K562 (cell line): ENCODE measurements at regions not wholly inside any gene's neighbourhood (a gene's known extent, or its start where the extent isn't known, plus 50 kb on each side); places are given as distances from the start of the nearest gene placed in this dataset.

Experiments used
- ATAC-seq: fragments of 200-7000 bp; cut with Tn5 transposase; 3 replicates; pipeline ENCODE4 v1.9.1; 2020; ENCODE audit warnings: moderate library complexity
- BruUV-seq: library from RNA; stranded (reverse); fragments of 400-500 nt; replicated peaks from 2 replicates; lab custom pipeline; 2021; lab: Mats Ljungman, UMichigan
- CTCF ChIA-PET: fragments of 300-600 bp; formaldehyde crosslinking; extraction: SDS; loops from one replicate; lab custom pipeline; 2021; ENCODE audit warnings: low intra/inter-chr PET ratio; lab: Yijun Ruan, JAX
- POLR2A ChIA-PET: fragments of 300-600, 350-650 bp; sonication (Branson Sonifier 250); formaldehyde crosslinking; extraction: SDS; loops from one replicate; lab custom pipeline; 2021; ENCODE audit warnings: antibody characterized with exemption, inconsistent platforms; lab: Yijun Ruan, JAX
- DNase-seq, 4 experiments: peaks; one replicate each; pipeline versions ENCODE4 v3.0.0 to v3.0.0-alpha.2; 2011 to 2018; ENCODE audit warnings: low spot score in 3 of 4, mixed read lengths in 3 of 4; ENCODE audit errors: extremely low read depth in 1 of 4
- FAIRE-seq: peaks from 2 replicates; lab custom pipeline; 2011; peaks lifted over from hg19 to GRCh38; lab: Jason Lieb, UNC
- H2AFZ ChIP-seq: 2 replicates; pipeline ENCODE4 v1.6.0; 2011; ENCODE audit warnings: low read depth, low read length, control low read depth, inconsistent platforms
- H3K27ac ChIP-seq: fragments of 200-600 bp; 3 replicates; pipeline ENCODE4 v1.8.0; 2011; ENCODE audit warnings: low read depth, mild to moderate bottlenecking, control low read depth, inconsistent platforms, low read length, moderate library complexity, mixed read lengths; ENCODE audit errors: extremely low read depth
- H3K27me3 ChIP-seq, 2 experiments: fragments of 300-600 bp in 1 of 2; 2 replicates in 1 of 2; 3 replicates in 1 of 2; pipeline versions ENCODE4 v1.6.0 to v1.8.0; 2011; ENCODE audit warnings: inconsistent platforms in 2 of 2, low read length in 2 of 2, mild to moderate bottlenecking in 1 of 2, mixed read lengths in 1 of 2, moderate library complexity in 1 of 2; ENCODE audit not compliant: control insufficient read depth in 2 of 2, insufficient read depth in 2 of 2
- H3K36me3 ChIP-seq: fragments of 300-600 bp; 3 replicates; pipeline ENCODE4 v1.8.0; 2011; ENCODE audit warnings: mild to moderate bottlenecking, low read length, inconsistent platforms; ENCODE audit not compliant: control insufficient read depth, insufficient read depth
- H3K4me1 ChIP-seq, 2 experiments: fragments of 200-600 bp in 1 of 2; replicated peaks in 1 of 2; 2 replicates in 1 of 2; 3 replicates in 1 of 2; pipeline versions ENCODE4 v1.5.1 to v1.8.0; 2011; ENCODE audit warnings: inconsistent platforms in 2 of 2, low read length in 2 of 2, mild to moderate bottlenecking in 1 of 2, mixed read lengths in 1 of 2, moderate library complexity in 1 of 2; ENCODE audit not compliant: control insufficient read depth in 2 of 2, insufficient read depth in 2 of 2
- H3K4me2 ChIP-seq: 2 replicates; pipeline ENCODE4 v1.6.1; 2011; ENCODE audit warnings: low read length, control low read depth, inconsistent platforms, mixed read lengths; ENCODE audit not compliant: insufficient read depth
- H3K4me3 ChIP-seq: fragments of 200-600 bp; sonication (generic), shearing (Covaris generic); 2 replicates; pipeline ENCODE4 v1.5.1; 2016; ENCODE audit warnings: control low read depth, inconsistent platforms
- H3K79me2 ChIP-seq: fragments of 200-600 bp; 3 replicates; pipeline ENCODE4 v1.8.0; 2011; ENCODE audit warnings: low read length, inconsistent platforms; ENCODE audit not compliant: control insufficient read depth, insufficient read depth
- H3K9ac ChIP-seq, 2 experiments: 2 replicates each; pipeline versions ENCODE4 v1.6.0 to v1.6.1; 2011; ENCODE audit warnings: low read depth in 2 of 2, low read length in 2 of 2, control low read depth in 1 of 2, inconsistent platforms in 1 of 2, mild to moderate bottlenecking in 1 of 2, mixed read lengths in 1 of 2; ENCODE audit not compliant: insufficient read depth in 1 of 2
- H3K9me1 ChIP-seq: one replicate; pipeline ENCODE4 v1.6.0; 2011; ENCODE audit warnings: inconsistent platforms, mild to moderate bottlenecking, low read length, moderate library complexity; ENCODE audit not compliant: control insufficient read depth, insufficient read depth
- H3K9me3 ChIP-seq: replicated peaks from 2 replicates; pipeline ENCODE4 v1.5.1; 2011; ENCODE audit warnings: low read depth, low read length, inconsistent platforms; ENCODE audit not compliant: control insufficient read depth, insufficient read depth
- H4K20me1 ChIP-seq: replicated peaks from 2 replicates; pipeline ENCODE4 v1.6.1; 2011; ENCODE audit warnings: low read length, inconsistent platforms, mixed read lengths; ENCODE audit not compliant: control insufficient read depth, insufficient read depth
- GTF2E2 ChIP-seq: fragments of 200-800 bp; sonication (Bioruptor generic); IDR thresholded peaks from 2 replicates; pipeline ENCODE4 v1.6.1; 2016; ENCODE audit warnings: missing genetic modification characterization, missing compliant biosample characterization
- MEF2A ChIP-seq: IDR thresholded peaks from 2 replicates; pipeline ENCODE4 v1.6.1; 2011; ENCODE audit warnings: low read depth, mild to moderate bottlenecking, low read length, moderate library complexity; ENCODE audit not compliant: control insufficient read depth
- MTF1 ChIP-seq: fragments of 250-450 bp; sonication (Bioruptor Pico); IDR thresholded peaks from 2 replicates; pipeline ENCODE4 v1.9.0; 2021; ENCODE audit warnings: moderate library complexity, mild to moderate bottlenecking, inconsistent platforms, borderline replicate concordance
- PTRF ChIP-seq: fragments of 450-650 bp; IDR thresholded peaks from 2 replicates; pipeline ENCODE4 v1.6.1; 2016; ENCODE audit warnings: mild to moderate bottlenecking, missing genetic modification characterization, missing compliant biosample characterization
- RBM34 ChIP-seq: fragments of 200-400 bp; formaldehyde crosslinking; IDR thresholded peaks from 2 replicates; pipeline ENCODE4 v1.6.1; 2018; ENCODE audit warnings: low read length, borderline replicate concordance; ENCODE audit not compliant: insufficient read depth
- SMAD3 ChIP-seq: fragments of 450-650 bp; formaldehyde crosslinking; conservative IDR thresholded peaks from 2 replicates; pipeline ENCODE4 v1.4.0; 2020; ENCODE audit warnings: mild to moderate bottlenecking
- ZNF133 ChIP-seq: fragments of 250-450 bp; sonication (Bioruptor Pico); IDR thresholded peaks from 2 replicates; pipeline ENCODE4 v1.4.0; 2020; ENCODE audit warnings: mild to moderate bottlenecking
- WGBS: fragments of 100-300 bp; shearing (Covaris generic); methylation state at CpG from one replicate; pipeline ENCODE4 v1.1.6; 2016; ENCODE audit warnings: low coverage, mixed read lengths; ENCODE audit not compliant: insufficient coverage; ENCODE audit errors: missing lambda C conversion rate; 5-methylcytosine and 5-hydroxymethylcytosine counted together
- in situ Hi-C: fragments of 300-500 bp; cut with MboI; formaldehyde crosslinking; loops from 4 replicates; pipeline ENCODE4 v1.15.0; 2018; ENCODE audit warnings: inconsistent platforms, mixed read lengths
- intact Hi-C: fragments of 100-400 bp; cut with micrococcal nuclease; formaldehyde crosslinking; loops from 2 replicates; pipeline ENCODE4 v1.14.2; 2022

- Histone ChIP-seq H3K9ac (no peak overlapping the region), H3K4me2 (no peak overlapping the region), H3K9me3 (no peaks in the 10 kb centered on the region), H4K20me1 (no peaks in the 10 kb centered on the region), H2AFZ (no peak overlapping the region), H3K36me3 (no peaks in the 10 kb centered on the region), H3K4me1 (no peaks in the 10 kb centered on the region), H3K27me3 (no peaks in the 10 kb centered on the region; a peak in 2 of 5 replicates), H3K4me3 (no peak overlapping the region), H3K79me2 (no peaks in the 10 kb centered on the region), H3K9me1 (no peaks in the 10 kb centered on the region)
- ATAC-seq, result no peak
- in situ Hi-C loops, result no loop called here
- POLR2A ChIA-PET, result interaction anchor here (0.6 to 0.8 kb wide), 2 partner anchors 18 to 234 kb away, joined by 3 read pairs; no protein-coding TSS in a partner anchor
- CTCF ChIA-PET, result no interaction called here
- no peak for DNase-seq
- WGBS, result 0% methylated on average over 6 of the region's 6 CpGs
- BruUV-seq, result no TSS peak
- TF ChIP-seq MEF2A (no peak), PTRF (no peak), MTF1 (CRISPR knock-in tag) (no peak)
- TF ChIP-seq, all 486 proteins: peak for 0
- no peak overlapping the region for H3K27ac ChIP-seq
- intact Hi-C loops, result no loop called here
- FAIRE-seq, result no peak
Observed at GRCh38 chr15:30023798-30024295, 58.9 kb upstream of the GOLGA8J start.

GRCh38 chr15:30010746-30011145 lies 72.0 kb upstream of the GOLGA8J start:
- BruUV-seq, result no TSS peak

More at GRCh38 chr15:30010746-30011145, 72.0 kb upstream of the GOLGA8J start:
- Histone ChIP-seq H3K4me1 (no peaks in the 10 kb centered on the region), H3K79me2 (no peaks in the 10 kb centered on the region), H3K9me1 (no peaks in the 10 kb centered on the region), H3K27me3 (peaks cover 0 to 3% of the 10 kb centered on the region in 2 experiments; a peak in 2 of 5 replicates), H3K4me3 (no peak overlapping the region), H3K36me3 (no peaks in the 10 kb centered on the region), H2AFZ (no peak overlapping the region), H3K27ac (no peak overlapping the region), H3K9ac (no peak overlapping the region), H3K4me2 (no peak overlapping the region), H3K9me3 (no peaks in the 10 kb centered on the region), H4K20me1 (no peaks in the 10 kb centered on the region)
- FAIRE-seq (no peak), DNase-seq (no peak), ATAC-seq (no peak)
- WGBS, result 0% methylated on average over 2 of the region's 2 CpGs
- in situ Hi-C loops (no loop called here), intact Hi-C loops (no loop called here)
- no peak for TF ChIP-seq SMAD3 (CRISPR knock-in tag)
- no peak for TF ChIP-seq RBM34
- TF ChIP-seq GTF2E2 (tag), result no peak
- no peak for TF ChIP-seq ZNF133 (CRISPR knock-in tag)
- ChIA-PET POLR2A (interaction anchor here (0.6 kb wide), 1 partner anchor 226 kb away, joined by 3 read pairs; no protein-coding TSS in a partner anchor), CTCF (no interaction called here)
